NOMO-1 (cell line): ENCODE measurements at regions not wholly inside any gene's neighbourhood (a gene's known extent, or its start where the extent isn't known, plus 50 kb on each side); places are given as distances from the start of the nearest gene placed in this dataset.
A peak's percentile ranks its signal among the peaks of the same experiment; 100 is the strongest.
"Not testable (repeated sequence)": the region's sequence is repeated elsewhere in the genome, so short reads cannot be mapped to it uniquely, and the experiment has no call there.

Source experiments
- DNase-seq, 2 experiments: peaks; one replicate each; lab custom pipeline; 2025; ENCODE audit not compliant: unreplicated experiment in 2 of 2; lab: John Stamatoyannopoulos, UW

GRCh38 chr11:37141707-37142106 is 543.7 kb upstream of the RAG2 start:
- DNase-seq = no peak

GRCh38 chr11:37135606-37136005 is 537.6 kb upstream of the RAG2 start:
- DNase-seq = not testable (repeated sequence)

GRCh38 chr11:37134637-37135036 is 536.6 kb upstream of the RAG2 start:
- DNase-seq = no peak

- no peak for DNase-seq
These were observed 526.3 kb upstream of the RAG2 start for GRCh38 chr11:37124384-37124783.

GRCh38 chr11:37115963-37116362 is 517.9 kb upstream of the RAG2 start:
- DNase-seq = peak in 1 of 2 experiments; percentile 1

- no peak for DNase-seq
These were observed 512.3 kb upstream of the RAG2 start for GRCh38 chr11:37110385-37110784.

GRCh38 chr11:37109286-37109585 is 511.2 kb upstream of the RAG2 start:
- DNase-seq = no peak

- no peak for DNase-seq
These were observed 510.6 kb upstream of the RAG2 start for GRCh38 chr11:37108436-37109285.

- DNase-seq = no peak
These were observed 509.8 kb upstream of the RAG2 start for GRCh38 chr11:37107831-37108230.

- no peak for DNase-seq
These were observed 509.4 kb upstream of the RAG2 start for GRCh38 chr11:37107415-37107814.

- no peak for DNase-seq
These were observed 507.4 kb upstream of the RAG2 start for GRCh38 chr11:37105427-37105826.

- DNase-seq = no peak
These were observed 506.3 kb upstream of the RAG2 start for GRCh38 chr11:37104380-37104779.

- DNase-seq = no peak
These were observed 502.0 kb upstream of the RAG2 start for GRCh38 chr11:37100008-37100407.

- no peak for DNase-seq
These were observed 494.5 kb upstream of the RAG2 start for GRCh38 chr11:37092487-37092886.

- no peak for DNase-seq
These were observed 491.4 kb upstream of the RAG2 start for GRCh38 chr11:37089439-37089838.

- no peak for DNase-seq
These were observed 490.5 kb upstream of the RAG2 start for GRCh38 chr11:37088573-37088910.

- DNase-seq = no peak
These were observed 489.9 kb upstream of the RAG2 start for GRCh38 chr11:37087650-37088572.

GRCh38 chr11:37078521-37078920 is 480.5 kb upstream of the RAG2 start:
- DNase-seq = no peak

- DNase-seq = no peak
These were observed 478.8 kb upstream of the RAG2 start for GRCh38 chr11:37076866-37077265.

GRCh38 chr11:37072538-37073055 is 474.6 kb upstream of the RAG2 start:
- no peak for DNase-seq

GRCh38 chr11:37050311-37050710 is 452.3 kb upstream of the RAG2 start:
- DNase-seq = no peak

GRCh38 chr11:37040921-37041320 is 442.9 kb upstream of the RAG2 start:
- no peak for DNase-seq
